Keratinocyte (primary cell): ENCODE measurements at regions not wholly inside any gene's neighbourhood (a gene's known extent, or its start where the extent isn't known, plus 50 kb on each side); places are given as distances from the start of the nearest gene placed in this dataset.

Experiments
- EZH2 ChIP-seq: IDR thresholded peaks from one replicate; pipeline ENCODE4 v1.6.1; 2012; ENCODE audit warnings: inconsistent platforms, mild to moderate bottlenecking, low read length, moderate library complexity
- TF ChIP-seq, protein P1 (sequence below), 3 experiments: IDR thresholded peaks in 1 of 3; conservative IDR thresholded peaks in 1 of 3; optimal IDR thresholded peaks in 1 of 3; 2 replicates in 2 of 3; 3 replicates in 1 of 3; pipeline versions ENCODE3 to v1.5.1; 2011; ENCODE audit warnings: low read length in 3 of 3, mild to moderate bottlenecking in 3 of 3, moderate library complexity in 2 of 3, control low read depth in 1 of 3, inconsistent platforms in 1 of 3; ENCODE audit not compliant: insufficient read depth in 2 of 3; ENCODE audit errors: extremely low read depth in 1 of 3

DNA sequence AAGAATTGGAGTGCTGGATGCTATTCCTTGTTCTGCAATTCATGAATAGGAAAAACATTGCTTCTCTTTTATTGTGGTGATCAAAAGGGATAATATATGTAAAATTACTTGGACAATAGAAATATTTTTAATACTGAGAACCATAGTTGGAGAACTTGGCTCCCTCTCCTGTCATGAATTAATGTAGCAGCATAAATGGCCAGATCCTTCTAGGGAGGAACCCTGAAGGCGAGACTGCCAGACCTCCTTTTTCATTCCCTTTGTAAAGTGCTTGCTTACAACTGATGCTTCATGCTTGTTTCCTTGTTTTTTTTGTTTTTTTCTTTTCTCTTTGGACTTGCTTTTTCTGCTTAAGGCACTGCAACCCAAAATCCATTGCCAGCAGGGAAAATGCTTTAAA, 233.6 kb downstream of the SH2D4B start:
- TF ChIP-seq, protein P1, sequence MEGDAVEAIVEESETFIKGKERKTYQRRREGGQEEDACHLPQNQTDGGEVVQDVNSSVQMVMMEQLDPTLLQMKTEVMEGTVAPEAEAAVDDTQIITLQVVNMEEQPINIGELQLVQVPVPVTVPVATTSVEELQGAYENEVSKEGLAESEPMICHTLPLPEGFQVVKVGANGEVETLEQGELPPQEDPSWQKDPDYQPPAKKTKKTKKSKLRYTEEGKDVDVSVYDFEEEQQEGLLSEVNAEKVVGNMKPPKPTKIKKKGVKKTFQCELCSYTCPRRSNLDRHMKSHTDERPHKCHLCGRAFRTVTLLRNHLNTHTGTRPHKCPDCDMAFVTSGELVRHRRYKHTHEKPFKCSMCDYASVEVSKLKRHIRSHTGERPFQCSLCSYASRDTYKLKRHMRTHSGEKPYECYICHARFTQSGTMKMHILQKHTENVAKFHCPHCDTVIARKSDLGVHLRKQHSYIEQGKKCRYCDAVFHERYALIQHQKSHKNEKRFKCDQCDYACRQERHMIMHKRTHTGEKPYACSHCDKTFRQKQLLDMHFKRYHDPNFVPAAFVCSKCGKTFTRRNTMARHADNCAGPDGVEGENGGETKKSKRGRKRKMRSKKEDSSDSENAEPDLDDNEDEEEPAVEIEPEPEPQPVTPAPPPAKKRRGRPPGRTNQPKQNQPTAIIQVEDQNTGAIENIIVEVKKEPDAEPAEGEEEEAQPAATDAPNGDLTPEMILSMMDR (optimal IDR thresholded peaks at IDR 0.05 in 1 of 3, IDR thresholded peaks at IDR 0.05 in 1 of 3, conservative IDR thresholded peaks at IDR 0.05 in 1 of 3; ENCODE audit: extremely low read depth in 1 of 3, insufficient read depth in 2 of 3, low read length in 3 of 3) = no peak
- no peak for TF ChIP-seq EZH2
